GM18520 (cell line): ENCODE measurements at regions not wholly inside any gene's neighbourhood (a gene's known extent, or its start where the extent isn't known, plus 50 kb on each side); places are given as distances from the start of the nearest gene placed in this dataset.

Experiments used
- ATAC-seq: cut with Tn5 transposase; IDR thresholded peaks from one replicate; pipeline ENCODE4 v1.9.1; 2021; ENCODE audit not compliant: unreplicated experiment

DNA sequence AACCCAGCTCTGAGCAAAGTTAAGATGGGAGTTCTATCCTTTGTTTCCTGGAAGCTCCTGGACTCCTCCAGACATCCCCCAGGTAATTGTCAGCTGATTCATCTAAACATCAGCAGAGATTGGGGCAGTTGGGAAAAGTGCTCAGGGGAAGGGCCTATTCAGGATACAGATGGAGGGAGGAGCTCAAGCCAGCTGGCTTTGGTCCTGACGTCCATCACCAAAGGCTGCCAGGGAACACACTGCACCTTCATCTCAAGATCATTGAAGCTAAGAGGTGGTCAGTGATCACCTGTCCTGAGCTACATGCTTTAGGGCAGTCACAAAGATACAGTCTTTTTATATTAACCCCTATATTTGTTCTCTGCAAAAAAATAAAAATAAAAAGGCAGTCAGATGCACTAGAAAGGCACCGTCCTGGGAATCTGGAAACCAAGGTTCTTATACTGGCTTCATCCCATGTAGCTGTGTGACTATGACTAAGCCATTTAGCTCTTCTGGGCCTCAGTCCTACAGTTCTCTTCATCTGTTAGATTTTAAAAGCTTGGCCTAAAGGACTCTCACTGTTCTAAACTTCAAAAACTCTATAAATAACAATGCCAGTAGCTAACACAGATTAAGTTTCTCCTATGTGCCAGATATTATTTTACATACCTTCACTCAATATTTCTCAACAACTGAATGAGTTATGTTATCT is 446.5 kb downstream of the BCL11A start:
- ATAC-seq = no peak

DNA sequence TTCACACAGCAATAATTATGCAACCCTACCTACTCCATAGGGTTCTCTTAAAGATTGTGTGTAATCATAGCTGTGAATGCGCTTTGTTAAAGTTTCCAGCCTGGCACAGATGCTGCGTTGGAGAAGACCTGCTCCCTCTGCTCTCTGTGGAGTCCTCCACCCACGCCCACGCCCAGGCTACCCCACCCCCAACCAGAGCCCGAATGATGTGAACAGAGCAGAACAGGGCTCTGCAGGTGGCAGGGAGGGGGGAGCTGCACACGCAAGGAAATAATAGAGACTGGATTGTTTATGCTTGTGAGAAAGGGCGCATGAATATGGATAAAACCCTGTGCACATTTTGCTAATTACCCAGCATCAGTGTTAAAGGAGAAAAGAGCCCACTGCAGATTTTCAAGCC is 447.5 kb downstream of the BCL11A start:
- ATAC-seq = no peak

DNA sequence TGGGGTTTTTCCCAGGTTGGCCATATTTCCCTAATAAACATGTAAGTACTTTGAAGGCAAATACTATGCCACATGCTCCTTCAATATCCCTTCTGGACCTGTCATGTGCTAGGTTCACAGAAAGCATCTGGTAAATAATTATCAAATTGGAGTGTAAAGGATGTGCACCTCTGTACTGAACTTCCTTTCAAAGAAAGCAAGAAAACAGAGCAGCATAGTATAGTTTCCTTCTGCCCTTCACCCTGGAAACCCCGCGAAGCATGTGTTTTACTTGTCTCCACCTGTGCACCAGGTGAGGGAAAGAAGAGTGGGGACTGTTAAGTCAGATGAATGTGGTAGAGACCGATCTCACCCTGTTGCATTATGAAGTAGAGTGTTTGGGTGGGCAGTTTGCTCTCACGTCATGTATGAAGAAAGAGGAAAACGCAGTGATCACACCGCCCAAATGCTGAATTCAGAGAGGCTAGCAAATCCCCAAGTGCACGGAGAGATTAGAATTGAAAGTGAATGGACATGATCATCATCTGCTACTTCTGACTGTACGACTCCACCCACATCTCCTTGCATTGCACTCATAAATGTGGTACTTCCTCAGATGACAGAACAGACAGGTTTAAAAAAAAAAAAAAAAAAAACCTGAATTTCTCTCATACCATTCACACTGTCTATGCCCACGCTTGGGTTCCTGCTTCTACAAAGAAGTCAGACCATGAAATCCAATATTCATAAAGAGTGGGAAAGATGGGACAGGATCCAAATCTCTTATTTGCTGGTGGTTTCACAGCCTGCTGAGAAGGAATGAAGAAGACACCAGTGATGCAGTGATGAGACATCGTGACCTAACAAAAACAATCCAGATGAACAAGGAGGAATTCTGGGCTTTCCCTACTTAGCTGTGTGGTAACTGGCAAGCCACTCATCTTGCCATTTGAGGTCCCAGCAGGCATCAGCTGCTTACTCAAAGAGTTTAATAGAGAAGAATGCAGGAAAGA is 448.6 kb downstream of the BCL11A start:
- ATAC-seq = peak; percentile 49

DNA sequence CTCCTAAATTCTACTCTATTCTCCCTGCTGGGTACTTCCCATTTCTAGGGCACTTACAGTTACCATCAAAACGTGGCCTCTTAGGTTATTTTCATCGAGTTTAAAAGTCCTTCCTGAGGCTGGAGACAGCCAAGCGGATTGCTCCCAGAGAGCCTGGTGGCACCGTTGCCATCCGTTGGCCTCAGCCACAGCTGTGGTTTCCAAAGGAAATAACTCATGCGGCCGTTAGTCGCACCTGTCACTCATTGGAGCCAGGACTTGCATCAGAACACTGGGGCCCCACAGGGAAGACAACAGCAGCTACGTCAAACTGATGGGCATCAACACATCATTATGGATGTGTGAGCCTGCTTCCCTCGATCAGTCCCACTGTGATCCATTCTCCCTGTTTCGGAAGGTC is 453.4 kb downstream of the BCL11A start:
- ATAC-seq = no peak

DNA sequence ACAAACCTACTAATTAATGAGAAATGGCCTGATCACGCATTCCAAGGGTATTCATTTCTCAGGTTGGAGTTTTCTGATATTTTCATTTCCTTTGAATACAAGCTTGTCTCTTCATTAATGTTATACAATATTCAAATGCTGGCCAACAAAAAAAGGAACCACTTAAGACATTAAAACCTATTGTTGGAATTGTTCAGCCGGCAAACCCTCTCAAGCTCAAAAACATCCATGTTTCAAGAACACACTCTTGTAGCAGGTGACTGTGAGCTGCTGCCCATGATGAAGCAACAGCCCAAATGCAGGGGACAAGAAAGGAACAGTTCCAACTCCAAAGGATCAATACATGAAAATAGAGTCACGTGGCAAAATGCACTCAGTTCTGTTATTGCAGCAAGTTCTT is 454.5 kb downstream of the BCL11A start:
- no peak for ATAC-seq

DNA sequence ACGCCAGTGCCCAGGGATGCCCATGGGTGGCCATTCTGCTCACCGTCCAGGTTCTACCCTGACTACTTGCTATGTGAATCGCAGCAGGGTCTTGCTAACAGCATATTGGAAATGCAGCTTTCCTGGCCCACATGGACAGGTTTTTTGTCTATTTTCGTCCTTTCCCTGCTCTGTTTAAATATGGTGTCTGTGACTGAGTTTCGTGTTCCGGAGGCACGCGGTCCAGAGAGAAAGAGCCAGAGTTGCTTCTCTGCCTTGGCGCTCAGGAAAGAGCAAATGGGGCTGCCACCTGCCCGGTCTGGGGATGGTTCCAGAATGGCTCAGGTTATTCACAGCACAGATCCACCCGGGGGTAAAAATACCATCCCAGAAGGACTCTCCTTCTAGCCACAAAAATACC is 456.2 kb downstream of the BCL11A start:
- ATAC-seq = no peak

DNA sequence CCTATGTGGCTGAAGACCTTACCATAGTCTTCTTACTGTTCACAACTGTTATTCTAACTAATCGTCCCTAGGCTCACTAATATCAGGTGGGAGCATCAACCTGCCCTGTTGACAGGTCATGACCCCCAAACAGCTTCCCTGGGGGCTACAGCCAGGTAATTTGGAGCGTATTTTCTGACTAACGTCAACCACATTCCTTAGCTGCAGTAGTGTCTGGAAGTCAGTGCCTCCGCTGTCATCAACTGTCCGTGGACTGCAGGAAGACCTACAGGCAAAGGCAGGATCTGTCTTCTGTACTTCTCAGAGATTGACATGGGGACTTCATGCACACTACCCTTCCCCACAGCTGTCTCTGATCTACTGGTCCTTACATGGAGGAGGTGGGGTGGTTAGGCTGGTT is 456.9 kb downstream of the BCL11A start:
- no peak for ATAC-seq

DNA sequence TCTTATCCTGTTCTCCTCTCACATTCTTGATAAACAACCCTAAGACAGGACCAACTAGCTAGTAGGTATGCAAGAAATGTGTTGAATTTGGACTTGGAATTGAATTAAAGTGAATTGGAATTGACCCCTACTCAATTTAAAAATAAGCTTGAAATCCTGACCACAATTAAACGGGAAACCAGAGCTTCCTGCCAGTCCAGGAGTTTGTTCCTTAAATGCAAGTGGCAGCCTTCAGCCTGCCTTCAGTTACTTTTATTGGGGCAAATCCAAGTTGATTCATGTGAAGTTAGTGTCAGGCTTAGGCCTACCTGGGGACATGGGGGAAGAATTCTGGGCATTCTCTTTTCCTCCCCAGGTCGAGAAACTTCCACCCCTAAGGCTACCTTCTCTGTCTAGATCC is 457.6 kb downstream of the BCL11A start:
- no peak for ATAC-seq

DNA sequence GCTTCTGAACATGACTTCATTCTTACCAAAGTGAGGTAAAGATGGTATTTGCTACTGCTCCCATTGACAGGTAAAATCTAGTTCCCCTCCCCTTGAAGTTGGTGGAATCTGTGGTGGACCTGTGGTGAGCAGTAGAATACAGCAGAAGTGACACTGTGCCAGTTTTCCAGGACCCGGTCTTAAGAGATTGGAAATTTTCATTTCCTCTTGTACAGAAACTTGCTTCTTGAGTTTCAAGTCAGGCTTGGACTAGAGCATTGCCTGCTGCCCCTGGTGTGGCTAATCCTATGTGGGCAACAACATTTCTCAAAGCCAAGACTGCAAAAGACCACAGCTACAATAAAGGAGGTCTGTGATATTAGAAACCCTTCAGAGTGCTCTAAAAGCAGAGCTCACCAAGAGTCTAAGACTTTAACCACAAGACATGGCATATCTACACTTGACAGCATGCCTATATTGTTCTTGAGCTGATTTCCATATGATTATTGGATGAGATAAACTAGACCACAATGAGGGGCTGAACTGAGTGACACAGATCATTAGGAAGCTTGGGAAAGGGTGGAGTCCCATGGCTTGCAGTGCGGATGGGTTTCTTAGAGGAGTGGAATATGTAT is 458.1 kb downstream of the BCL11A start:
- ATAC-seq = no peak

DNA sequence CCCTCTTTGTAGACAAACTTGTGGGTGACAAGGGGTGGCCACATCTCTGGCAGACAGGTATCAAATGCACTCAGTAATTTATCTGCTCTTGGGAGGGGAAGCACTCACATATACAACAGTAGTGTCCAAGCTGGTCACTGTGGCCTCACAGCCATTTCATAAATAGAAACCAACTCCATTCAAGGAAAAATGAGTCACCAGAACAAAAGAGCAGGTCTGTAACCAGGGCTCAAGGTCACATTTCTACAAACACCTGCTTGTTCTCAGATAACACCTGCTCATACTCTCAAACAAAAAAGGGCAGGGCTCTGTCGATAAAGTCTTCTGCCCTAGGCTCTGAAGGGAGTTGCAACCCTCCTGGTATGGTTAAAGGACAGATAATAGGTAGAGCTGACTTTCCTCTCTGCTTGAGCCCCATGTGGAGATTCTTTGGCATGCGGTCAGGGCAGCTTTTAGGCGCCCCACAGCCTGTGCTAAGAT is 459.0 kb downstream of the BCL11A start:
- no peak for ATAC-seq

DNA sequence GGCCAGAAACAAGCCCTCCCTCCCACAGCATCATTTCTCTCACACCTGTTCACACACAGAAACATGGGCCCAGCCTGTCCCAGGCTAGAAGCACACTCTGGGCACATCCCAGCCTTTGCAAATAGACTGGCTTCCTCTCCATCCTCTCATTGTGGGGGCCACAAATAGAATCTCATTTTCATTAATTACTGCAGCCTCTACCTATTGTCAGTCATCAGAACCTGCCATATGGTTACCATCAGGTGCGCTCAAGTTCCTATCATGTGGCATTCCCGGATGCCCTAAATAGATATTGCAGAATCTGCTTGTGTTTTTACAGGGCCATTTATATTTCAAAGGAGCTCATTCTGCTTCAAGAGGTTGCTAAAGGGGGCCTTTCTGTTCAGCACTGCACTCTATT is 460.7 kb downstream of the BCL11A start:
- no peak for ATAC-seq

DNA sequence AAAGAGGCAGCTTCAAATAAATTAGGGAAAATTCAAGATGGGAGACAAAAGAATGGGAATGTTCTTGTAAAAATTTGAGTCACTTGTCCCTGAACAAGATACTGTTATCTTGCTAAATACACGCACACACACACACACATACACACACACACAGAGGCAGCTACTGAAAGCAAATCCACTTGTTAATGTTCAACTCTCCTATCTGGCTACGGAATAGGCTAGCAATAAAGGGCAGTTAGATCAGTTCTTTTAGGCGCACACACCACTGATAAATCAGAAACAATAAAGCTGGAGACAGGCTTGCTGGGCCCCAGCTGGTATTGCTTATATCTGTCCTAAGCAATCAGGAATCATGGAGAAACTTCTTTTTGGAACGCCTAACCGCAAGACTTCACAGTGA is 461.6 kb downstream of the BCL11A start:
- no peak for ATAC-seq

DNA sequence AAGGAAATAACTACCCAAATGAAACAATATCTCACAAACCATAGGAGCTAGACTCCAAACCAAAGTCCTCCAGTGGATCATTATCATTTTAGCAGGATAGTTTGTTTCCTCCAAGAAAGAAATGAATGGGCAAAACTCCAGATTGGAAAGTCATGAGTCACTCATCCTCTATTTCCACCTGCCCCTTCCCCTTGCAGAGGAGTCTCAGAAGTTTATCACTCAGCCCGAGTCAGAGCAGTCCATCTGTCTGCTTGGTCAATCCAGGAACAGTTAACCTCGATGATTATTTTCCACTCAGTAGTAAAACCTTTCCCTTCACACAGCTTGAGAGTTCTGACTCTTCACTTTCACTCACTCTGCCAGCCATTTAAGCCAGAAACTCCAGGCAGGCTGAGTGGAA is 462.2 kb downstream of the BCL11A start:
- ATAC-seq = no peak

DNA sequence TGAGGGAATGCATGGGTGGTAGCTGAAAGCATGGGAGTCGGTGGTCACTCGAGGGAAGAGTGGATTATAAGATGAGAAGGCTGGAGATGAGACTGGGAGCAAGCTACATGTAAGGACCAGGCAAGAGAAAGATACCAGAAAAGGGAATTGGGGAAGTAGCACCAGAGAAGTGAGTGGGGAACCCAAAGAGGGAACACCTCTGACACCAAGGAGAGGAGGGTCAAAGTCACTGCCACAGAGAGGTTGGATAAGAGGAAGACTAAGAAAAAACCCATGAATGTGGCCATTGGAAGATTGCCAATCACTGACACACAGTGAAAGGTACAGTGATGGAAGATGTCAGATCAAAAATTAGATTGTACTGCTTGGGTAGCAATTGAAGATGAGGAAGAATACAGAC is 473.9 kb downstream of the BCL11A start:
- no peak for ATAC-seq

DNA sequence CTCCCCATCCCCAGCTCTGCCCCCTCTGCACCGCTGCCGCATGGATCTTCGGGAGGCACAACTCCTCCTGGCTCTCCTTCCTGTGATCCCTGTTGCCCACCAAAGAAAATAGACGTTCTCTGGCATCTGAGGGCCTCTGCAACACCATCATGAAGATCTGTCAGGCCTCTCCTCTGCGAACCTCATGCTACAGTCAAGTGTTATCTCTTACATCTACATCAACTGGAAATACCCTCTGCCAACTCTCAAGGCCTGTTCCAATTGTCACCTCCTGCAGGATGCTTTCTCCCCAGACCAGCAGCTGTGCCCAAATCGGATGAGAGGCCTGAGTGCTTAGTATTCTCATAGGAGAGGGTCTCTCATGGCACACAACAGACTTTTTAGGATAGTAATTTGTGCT is 478.4 kb downstream of the BCL11A start:
- ATAC-seq = no peak

DNA sequence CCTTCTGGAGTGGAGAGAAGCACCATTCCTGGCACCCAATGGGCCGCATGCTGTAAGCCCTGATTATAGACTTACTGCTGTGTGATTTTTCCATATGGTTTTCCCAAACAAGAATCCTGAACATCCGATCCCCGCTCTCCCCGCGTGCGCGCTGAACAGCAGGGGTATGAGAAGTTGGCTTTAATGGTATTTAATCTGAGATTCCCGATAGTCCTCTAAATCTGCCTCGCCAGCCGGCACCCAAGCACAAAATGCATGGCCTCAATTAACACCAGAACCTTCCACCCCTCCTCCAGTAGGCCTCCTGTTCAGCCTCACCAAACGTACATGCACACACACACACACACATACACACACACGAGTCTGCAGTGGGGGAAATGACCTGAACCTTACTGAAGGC is 480.3 kb downstream of the BCL11A start:
- ATAC-seq = no peak

DNA sequence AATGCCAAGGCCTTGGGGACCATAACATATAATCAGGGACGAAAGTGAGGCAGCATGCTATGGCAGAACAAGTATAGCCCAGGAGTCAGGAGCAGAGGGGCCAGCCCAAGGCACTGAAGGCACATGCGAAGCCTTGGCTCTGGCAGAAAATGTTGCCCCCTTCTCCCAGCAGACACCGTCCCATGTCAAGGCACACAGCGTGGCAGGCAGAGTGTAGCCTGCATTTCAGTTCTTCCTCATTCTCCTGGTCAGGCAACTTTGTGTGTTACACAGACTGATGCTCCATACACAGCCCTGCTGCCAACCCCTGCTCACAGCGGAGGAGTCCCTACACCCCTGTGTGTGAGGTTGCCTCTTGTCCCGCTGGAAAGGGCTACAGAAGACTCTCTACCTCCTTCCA is 480.8 kb downstream of the BCL11A start:
- ATAC-seq = no peak

DNA sequence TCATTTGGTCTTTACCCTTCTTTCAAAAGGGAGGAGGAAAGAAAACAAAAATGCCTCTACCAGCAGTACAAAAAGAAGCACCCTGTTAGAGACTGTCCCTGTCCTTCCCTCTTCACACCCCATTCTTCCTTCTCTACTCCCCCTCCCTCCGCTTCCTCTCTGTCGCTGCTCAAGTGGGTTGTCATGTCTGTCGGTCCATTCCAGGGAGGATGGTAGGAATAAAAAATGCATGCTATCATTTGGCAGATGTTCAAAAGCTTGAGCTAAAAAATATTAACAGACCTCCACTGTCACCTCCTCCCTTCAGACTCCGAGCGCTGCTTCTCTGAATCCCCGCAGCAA is 482.0 kb downstream of the BCL11A start:
- no peak for ATAC-seq

DNA sequence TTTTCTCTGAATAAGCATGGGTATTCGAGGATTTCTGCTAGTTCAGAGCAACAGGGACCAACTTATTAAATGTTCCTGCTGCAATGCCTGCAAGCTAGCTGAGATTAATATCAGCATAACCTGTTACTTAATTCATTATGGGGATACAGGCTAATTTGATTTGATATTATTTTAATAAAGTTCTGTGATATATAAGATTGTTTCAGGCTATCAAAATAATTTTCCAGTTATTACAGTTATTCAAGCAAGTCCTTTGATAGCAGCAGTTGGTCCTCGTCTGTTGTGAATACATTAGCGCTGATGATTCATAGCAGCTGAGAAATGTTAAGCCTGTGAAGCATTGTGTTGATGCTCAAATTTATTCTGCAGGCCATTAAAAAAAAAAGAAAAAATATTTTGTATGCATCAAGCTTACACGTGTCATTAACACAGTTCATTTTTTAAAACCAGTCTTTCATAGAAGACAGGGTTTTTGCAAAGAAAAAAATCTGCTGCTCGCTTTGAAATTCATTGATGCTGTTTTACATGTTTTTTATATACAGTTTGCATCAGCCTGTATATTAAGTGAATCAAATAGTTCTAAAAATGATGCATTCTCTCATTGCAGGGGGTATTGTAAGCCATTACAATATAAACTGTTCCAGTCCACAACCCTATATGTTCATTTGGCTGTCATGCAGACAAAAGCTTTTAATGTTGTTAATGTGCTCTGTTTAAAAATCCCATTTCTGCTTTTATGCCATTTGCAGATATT is 482.5 kb downstream of the BCL11A start:
- no peak for ATAC-seq

DNA sequence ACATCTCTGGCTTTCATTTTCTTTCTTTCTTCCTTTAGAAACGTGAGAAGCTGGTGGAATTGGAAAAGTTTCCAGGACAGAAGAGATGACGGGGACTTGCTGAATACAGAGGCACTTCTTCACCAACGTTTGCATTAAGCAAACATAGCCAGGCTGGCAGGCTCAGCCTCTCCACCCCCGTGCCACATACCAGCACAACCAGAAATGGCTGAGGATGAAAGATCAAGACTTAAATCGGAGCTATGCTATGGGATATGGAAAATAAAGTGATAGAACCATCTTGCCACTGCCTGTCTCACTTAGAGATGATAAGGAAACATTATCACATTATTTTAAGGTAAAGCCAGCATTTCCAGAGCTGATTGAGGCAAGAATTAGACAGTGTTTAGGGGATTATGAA is 483.3 kb downstream of the BCL11A start:
- no peak for ATAC-seq

DNA sequence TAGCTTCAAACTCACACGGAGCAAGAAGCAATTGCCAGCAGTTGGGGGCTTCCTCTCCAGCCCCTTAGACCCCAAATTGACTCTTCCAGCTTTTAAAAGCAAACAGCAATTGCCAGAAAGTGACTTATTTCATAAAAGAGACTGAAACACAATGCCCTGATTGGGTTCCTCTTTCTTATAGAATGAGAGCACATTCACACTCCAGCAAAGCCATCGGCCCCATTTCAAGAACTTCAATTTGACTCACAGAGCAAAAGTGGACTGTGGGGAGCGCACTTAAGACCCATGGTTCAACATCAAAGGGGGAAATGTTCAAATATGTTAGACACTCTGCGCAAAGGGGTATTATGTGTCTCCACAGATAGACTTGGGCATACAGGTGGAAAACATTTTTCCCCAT is 484.7 kb downstream of the BCL11A start:
- no peak for ATAC-seq
